ENCODE measurements at regions not wholly inside any gene's neighbourhood (a gene's known extent, or its start where the extent isn't known, plus 50 kb on each side); places are given as distances from the start of the nearest gene placed in this dataset.

DNA sequence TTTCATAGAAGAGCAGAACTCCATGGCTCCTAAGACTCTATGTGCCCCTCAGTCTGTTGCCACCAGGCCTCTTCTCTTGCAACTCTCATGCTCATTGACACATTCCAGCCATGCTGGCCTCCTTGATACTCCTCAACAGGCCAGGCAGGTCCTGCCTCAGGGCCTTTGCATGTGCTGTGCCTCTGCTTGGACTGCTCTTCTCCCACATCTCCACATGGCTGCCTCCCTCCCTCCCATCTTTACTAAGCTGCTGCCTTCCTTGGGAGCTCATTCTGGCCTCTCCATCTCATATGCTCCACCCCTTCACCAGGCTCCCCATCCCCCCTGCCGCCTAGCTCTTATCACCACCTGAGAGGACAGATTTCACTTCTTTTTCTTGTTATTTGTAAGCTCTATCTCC is 103.8 kb upstream of the GPR26 start:
- Histone ChIP-seq H3K4me3 (no peak overlapping the region), H3K36me3 (ENCODE audit: low read depth) (no peaks in the 10 kb centered on the region), H3K4me1 (ENCODE audit: low read depth) (no peaks in the 10 kb centered on the region), H3K9me3 (no peaks in the 10 kb centered on the region)
- intact Hi-C loops (cut with DNase I, micrococcal nuclease): loop anchor here in 1 of 2 donors (10.0 kb wide), 1 partner anchor 518 kb away; no protein-coding TSS in a partner anchor
- TF ChIP-seq, protein P1, sequence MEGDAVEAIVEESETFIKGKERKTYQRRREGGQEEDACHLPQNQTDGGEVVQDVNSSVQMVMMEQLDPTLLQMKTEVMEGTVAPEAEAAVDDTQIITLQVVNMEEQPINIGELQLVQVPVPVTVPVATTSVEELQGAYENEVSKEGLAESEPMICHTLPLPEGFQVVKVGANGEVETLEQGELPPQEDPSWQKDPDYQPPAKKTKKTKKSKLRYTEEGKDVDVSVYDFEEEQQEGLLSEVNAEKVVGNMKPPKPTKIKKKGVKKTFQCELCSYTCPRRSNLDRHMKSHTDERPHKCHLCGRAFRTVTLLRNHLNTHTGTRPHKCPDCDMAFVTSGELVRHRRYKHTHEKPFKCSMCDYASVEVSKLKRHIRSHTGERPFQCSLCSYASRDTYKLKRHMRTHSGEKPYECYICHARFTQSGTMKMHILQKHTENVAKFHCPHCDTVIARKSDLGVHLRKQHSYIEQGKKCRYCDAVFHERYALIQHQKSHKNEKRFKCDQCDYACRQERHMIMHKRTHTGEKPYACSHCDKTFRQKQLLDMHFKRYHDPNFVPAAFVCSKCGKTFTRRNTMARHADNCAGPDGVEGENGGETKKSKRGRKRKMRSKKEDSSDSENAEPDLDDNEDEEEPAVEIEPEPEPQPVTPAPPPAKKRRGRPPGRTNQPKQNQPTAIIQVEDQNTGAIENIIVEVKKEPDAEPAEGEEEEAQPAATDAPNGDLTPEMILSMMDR (IDR thresholded peaks at IDR 0.05): no peak
- no peak for ATAC-seq
- DNase-seq: no peak

DNA sequence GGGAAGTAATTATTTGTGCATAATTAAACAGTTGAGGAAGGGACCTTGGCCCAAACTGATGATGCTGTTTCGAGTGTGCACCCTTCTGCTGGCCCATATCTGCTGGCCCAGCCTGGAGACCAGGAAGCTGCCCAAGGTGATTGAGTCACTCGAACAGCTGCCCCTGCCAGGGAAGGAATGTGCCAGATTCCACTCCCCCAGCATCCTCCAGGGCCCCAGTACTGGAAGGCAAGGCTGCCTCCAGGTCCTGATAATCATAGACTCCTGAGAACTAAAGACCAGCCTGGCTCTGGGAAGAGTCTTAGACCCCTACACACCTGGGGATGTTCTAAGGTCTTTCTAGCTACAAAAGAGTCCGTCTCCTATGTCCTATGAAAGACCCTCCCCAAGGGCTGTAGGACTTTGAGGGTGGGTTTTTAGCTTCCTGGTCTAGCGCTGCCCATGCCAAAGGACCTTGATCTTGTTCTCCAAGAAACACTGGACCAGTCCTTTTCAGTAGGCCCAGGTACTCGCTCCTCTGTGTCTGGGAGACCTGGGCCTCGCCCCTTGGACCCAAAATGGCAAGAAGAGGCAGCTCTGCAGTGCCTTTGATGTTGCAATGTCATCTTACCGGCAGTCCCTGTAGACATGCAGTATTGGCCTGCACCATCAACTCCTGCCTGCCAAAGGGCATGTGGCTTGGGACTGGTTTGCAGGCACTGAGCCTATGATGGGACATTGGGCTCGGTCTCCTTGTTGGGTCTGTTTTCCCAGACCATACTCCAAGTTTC is 103.2 kb upstream of the GPR26 start:
- intact Hi-C loops (cut with DNase I, micrococcal nuclease): loop anchor here in 1 of 2 donors (10.0 kb wide), 1 partner anchor 518 kb away; no protein-coding TSS in a partner anchor
- TF ChIP-seq, protein P1 (IDR thresholded peaks at IDR 0.05): no peak

DNA sequence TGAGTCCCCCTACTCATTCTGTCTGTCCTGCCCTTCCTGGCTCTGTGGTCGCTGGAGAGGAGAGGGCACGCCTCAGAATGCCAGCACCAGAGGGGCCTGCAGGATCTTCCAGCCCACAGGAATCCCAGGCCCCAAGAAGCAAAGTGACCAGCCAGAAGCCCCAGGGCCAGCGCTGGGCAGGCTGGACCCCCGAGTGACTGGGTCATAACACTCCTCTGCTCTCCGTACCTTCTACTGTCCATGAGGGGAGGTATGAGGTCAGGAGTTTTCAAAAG is 102.6 kb upstream of the GPR26 start:
- intact Hi-C loops (cut with DNase I, micrococcal nuclease): loop anchor here in 1 of 2 donors (10.0 kb wide), 1 partner anchor 519 kb away; no protein-coding TSS in a partner anchor
- TF ChIP-seq, protein P1 (IDR thresholded peaks at IDR 0.05): no peak
- Histone ChIP-seq H3K4me3 (no peak overlapping the region), H3K9me3 (no peaks in the 10 kb centered on the region), H3K4me1 (ENCODE audit: low read depth) (no peaks in the 10 kb centered on the region), H3K36me3 (ENCODE audit: low read depth) (no peaks in the 10 kb centered on the region)
- ATAC-seq (no peak), DNase-seq (no peak)

More for the DNA sequence above, 103.2 kb upstream of the GPR26 start:
- no peak for ATAC-seq
- no peak for DNase-seq
- no peaks in the 10 kb centered on the region for H3K36me3 ChIP-seq (ENCODE audit: low read depth)
- H3K4me1 ChIP-seq (ENCODE audit: low read depth): no peaks in the 10 kb centered on the region
- no peaks in the 10 kb centered on the region for H3K9me3 ChIP-seq
- H3K4me3 ChIP-seq: no peak overlapping the region

DNA sequence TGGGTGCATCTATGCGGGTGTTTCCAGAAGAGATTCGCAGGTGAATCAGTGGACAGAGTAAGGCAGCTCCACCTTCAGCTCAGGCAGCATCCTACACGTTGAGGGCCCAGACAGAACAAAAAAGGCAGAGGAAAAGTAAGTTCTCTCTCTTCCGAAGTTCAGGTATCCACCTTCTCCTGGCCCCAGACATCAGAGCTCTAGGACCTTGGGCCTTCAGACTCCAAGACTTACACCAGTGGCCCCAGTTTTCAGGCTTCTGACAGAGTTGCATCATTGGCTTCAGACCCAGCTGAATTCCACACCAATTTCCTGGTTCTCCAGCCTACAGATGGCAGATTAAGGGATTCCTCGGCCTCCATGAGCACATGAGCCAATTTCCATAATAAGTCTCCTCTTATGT is 102.2 kb upstream of the GPR26 start:
- no peak for ATAC-seq
- intact Hi-C loops (cut with DNase I, micrococcal nuclease): loop anchor here in 1 of 2 donors (10.0 kb wide), 1 partner anchor 519 kb away; no protein-coding TSS in a partner anchor

DNA sequence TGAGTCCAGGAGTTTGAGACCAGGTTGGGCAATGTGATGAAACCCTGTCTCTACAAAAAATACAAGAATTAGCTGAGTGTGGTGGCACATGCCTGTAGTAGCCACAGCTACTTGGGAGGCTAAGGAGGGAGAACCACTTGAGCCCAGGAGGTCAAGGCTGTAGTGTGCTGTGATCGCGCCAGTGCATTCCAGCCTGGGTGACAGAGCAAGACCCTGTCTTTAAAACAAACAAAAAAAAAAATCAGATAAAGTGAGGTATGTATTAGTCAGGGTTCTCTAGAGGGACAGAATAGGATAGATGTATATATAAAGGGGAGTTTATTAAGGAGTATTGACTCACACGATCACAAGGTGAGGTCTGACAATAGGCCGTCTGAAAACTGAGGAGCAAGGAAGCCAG is 101.5 kb upstream of the GPR26 start:
- intact Hi-C loops (cut with DNase I, micrococcal nuclease): loop anchor here in 1 of 2 donors (10.0 kb wide), 1 partner anchor 520 kb away; no protein-coding TSS in a partner anchor
- no peaks in the 10 kb centered on the region for H3K36me3 ChIP-seq (ENCODE audit: low read depth)
- H3K4me1 ChIP-seq (ENCODE audit: low read depth): no peaks in the 10 kb centered on the region
- H3K4me3 ChIP-seq: no peak overlapping the region
- H3K9me3 ChIP-seq: no peaks in the 10 kb centered on the region
- DNase-seq (no peak), ATAC-seq (no peak)
- TF ChIP-seq, protein P1 (IDR thresholded peaks at IDR 0.05): no peak

More for the DNA sequence above, 102.2 kb upstream of the GPR26 start:
- no peak for DNase-seq
- H3K4me1 ChIP-seq (ENCODE audit: low read depth): no peaks in the 10 kb centered on the region
- H3K36me3 ChIP-seq (ENCODE audit: low read depth): no peaks in the 10 kb centered on the region
- no peak overlapping the region for H3K4me3 ChIP-seq
- H3K9me3 ChIP-seq: no peaks in the 10 kb centered on the region
- TF ChIP-seq, protein P1 (IDR thresholded peaks at IDR 0.05): no peak
